HCT116 (cell line): ENCODE measurements at regions not wholly inside any gene's neighbourhood (a gene's known extent, or its start where the extent isn't known, plus 50 kb on each side); places are given as distances from the start of the nearest gene placed in this dataset.

Source experiments
- CEBPB ChIP-seq: IDR thresholded peaks from 2 replicates; pipeline ENCODE4 v1.6.1; 2012; ENCODE audit warnings: low read depth
- EZH2 ChIP-seq: fragments of 200-600 bp; sonication (generic); IDR thresholded peaks from 2 replicates; pipeline ENCODE4 v1.6.1; 2017; ENCODE audit warnings: antibody characterized with exemption, mixed run types
- JUND ChIP-seq: IDR thresholded peaks from 2 replicates; pipeline ENCODE4 v1.6.1; 2012
- POLR2A ChIP-seq: IDR thresholded peaks from 2 replicates; pipeline ENCODE4 v1.7.0; 2011; ENCODE audit warnings: borderline replicate concordance; ENCODE audit not compliant: insufficient read depth, insufficient read length; ENCODE audit errors: extremely low read depth
- POLR2AphosphoS5 ChIP-seq: IDR thresholded peaks from 2 replicates; pipeline ENCODE4 v1.6.1; 2011; ENCODE audit warnings: mild to moderate bottlenecking, low read depth, low read length, moderate library complexity
- RAD21 ChIP-seq: IDR thresholded peaks from 2 replicates; pipeline ENCODE4 v1.6.1; 2012; ENCODE audit warnings: low read depth, mild to moderate bottlenecking
- SIN3A ChIP-seq: IDR thresholded peaks from 2 replicates; pipeline ENCODE4 v1.6.1; 2012; ENCODE audit warnings: low read depth
- SP1 ChIP-seq: IDR thresholded peaks from 2 replicates; pipeline ENCODE4 v1.6.1; 2012; ENCODE audit warnings: low read depth
- SRF ChIP-seq: IDR thresholded peaks from 2 replicates; pipeline ENCODE4 v1.6.1; 2012; ENCODE audit warnings: low read depth
- TCF7L2 ChIP-seq: IDR thresholded peaks from 2 replicates; pipeline ENCODE4 v1.7.0; 2011; ENCODE audit warnings: borderline replicate concordance, inconsistent platforms; ENCODE audit not compliant: insufficient read depth, insufficient read length; ENCODE audit errors: extremely low read depth
- YY1 ChIP-seq: IDR thresholded peaks from 2 replicates; pipeline ENCODE4 v1.6.1; 2011; ENCODE audit warnings: low read length, low read depth, moderate library complexity, mild to moderate bottlenecking; ENCODE audit not compliant: insufficient replicate concordance; ENCODE audit errors: extremely low read depth
- TF ChIP-seq, protein P1 (sequence below), 3 experiments: fragments of 200-600 bp in 1 of 3; sonication (generic) in 1 of 3; IDR thresholded peaks in 2 of 3; conservative IDR thresholded peaks in 1 of 3; 2 replicates each; pipeline ENCODE4 v1.5.1; 2012 to 2017; ENCODE audit warnings: low read depth in 2 of 3, low read length in 2 of 3, antibody characterized with exemption in 1 of 3, borderline replicate concordance in 1 of 3, control low read depth in 1 of 3, mild to moderate bottlenecking in 1 of 3, mixed read lengths in 1 of 3, mixed run types in 1 of 3, moderate library complexity in 1 of 3; ENCODE audit not compliant: insufficient read depth in 1 of 3
- TF ChIP-seq, protein P2 (sequence below): IDR thresholded peaks from 2 replicates; pipeline ENCODE4 v1.6.1; 2012; ENCODE audit warnings: low read depth

DNA sequence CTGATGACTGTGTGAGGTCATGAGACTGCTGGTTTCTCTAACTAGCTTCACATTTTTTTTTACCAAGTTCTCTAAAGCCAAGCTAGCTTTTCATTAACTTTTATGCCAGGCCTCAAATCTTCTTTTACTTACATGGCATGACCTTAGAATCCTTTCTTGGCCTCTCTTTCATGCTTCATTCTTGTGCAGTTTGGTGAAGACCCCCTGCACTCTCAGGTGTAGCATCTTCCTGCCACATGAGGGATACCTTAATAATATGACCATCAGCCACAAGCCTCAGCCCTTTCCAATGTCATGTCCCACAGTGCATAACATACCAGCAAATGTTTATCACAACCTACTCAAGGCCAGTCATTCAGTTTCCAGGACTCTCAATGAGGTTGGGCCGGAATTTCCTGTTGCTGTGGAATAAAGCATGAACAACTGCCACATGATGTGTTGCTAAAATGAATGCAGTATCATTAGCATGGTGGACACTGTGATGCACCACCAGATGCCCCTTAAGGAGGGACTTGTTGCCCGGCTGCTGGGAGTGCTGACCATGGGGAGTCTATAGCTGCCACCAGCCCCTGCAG lies 72.2 kb downstream of the RIN2 start:
- TF ChIP-seq EZH2, result no peak
- no peak for TF ChIP-seq CEBPB
- no peak for TF ChIP-seq POLR2A
- TF ChIP-seq, protein P1, sequence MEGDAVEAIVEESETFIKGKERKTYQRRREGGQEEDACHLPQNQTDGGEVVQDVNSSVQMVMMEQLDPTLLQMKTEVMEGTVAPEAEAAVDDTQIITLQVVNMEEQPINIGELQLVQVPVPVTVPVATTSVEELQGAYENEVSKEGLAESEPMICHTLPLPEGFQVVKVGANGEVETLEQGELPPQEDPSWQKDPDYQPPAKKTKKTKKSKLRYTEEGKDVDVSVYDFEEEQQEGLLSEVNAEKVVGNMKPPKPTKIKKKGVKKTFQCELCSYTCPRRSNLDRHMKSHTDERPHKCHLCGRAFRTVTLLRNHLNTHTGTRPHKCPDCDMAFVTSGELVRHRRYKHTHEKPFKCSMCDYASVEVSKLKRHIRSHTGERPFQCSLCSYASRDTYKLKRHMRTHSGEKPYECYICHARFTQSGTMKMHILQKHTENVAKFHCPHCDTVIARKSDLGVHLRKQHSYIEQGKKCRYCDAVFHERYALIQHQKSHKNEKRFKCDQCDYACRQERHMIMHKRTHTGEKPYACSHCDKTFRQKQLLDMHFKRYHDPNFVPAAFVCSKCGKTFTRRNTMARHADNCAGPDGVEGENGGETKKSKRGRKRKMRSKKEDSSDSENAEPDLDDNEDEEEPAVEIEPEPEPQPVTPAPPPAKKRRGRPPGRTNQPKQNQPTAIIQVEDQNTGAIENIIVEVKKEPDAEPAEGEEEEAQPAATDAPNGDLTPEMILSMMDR (IDR thresholded peaks at IDR 0.05 in 2 of 3, conservative IDR thresholded peaks at IDR 0.05 in 1 of 3; ENCODE audit: borderline replicate concordance in 1 of 3, insufficient read depth in 1 of 3, low read depth in 2 of 3, low read length in 2 of 3), result no peak
- no peak for TF ChIP-seq TCF7L2
- TF ChIP-seq YY1, result no peak
- TF ChIP-seq, protein P2, sequence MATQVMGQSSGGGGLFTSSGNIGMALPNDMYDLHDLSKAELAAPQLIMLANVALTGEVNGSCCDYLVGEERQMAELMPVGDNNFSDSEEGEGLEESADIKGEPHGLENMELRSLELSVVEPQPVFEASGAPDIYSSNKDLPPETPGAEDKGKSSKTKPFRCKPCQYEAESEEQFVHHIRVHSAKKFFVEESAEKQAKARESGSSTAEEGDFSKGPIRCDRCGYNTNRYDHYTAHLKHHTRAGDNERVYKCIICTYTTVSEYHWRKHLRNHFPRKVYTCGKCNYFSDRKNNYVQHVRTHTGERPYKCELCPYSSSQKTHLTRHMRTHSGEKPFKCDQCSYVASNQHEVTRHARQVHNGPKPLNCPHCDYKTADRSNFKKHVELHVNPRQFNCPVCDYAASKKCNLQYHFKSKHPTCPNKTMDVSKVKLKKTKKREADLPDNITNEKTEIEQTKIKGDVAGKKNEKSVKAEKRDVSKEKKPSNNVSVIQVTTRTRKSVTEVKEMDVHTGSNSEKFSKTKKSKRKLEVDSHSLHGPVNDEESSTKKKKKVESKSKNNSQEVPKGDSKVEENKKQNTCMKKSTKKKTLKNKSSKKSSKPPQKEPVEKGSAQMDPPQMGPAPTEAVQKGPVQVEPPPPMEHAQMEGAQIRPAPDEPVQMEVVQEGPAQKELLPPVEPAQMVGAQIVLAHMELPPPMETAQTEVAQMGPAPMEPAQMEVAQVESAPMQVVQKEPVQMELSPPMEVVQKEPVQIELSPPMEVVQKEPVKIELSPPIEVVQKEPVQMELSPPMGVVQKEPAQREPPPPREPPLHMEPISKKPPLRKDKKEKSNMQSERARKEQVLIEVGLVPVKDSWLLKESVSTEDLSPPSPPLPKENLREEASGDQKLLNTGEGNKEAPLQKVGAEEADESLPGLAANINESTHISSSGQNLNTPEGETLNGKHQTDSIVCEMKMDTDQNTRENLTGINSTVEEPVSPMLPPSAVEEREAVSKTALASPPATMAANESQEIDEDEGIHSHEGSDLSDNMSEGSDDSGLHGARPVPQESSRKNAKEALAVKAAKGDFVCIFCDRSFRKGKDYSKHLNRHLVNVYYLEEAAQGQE, result no peak
- TF ChIP-seq POLR2AphosphoS5, result no peak
- TF ChIP-seq SIN3A, result no peak
- no peak for TF ChIP-seq SP1
- TF ChIP-seq RAD21, result no peak
- no peak for TF ChIP-seq SRF
- no peak for TF ChIP-seq JUND
